Type B pancreatic cell (in vitro differentiated cells): ENCODE measurements at regions not wholly inside any gene's neighbourhood (a gene's known extent, or its start where the extent isn't known, plus 50 kb on each side); places are given as distances from the start of the nearest gene placed in this dataset.

Experiments used
- DNase-seq: peaks from one replicate; pipeline ENCODE4 v3.0.0; 2021; ENCODE audit warnings: mixed read lengths; ENCODE audit not compliant: unreplicated experiment; ENCODE audit errors: extremely low spot score
- H3K27ac Mint-ChIP-seq: 2 replicates; pipeline ENCODE4 v1.8.0; 2021; ENCODE audit warnings: mild to moderate bottlenecking, mixed read lengths
- H3K27me3 Mint-ChIP-seq: 2 replicates; pipeline ENCODE4 v1.8.0; 2021; ENCODE audit warnings: mixed read lengths
- H3K36me3 Mint-ChIP-seq: 2 replicates; pipeline ENCODE4 v1.8.0; 2021; ENCODE audit warnings: mixed read lengths
- H3K4me1 Mint-ChIP-seq: one replicate; pipeline ENCODE4 v1.8.0; 2021; ENCODE audit warnings: mixed read lengths; ENCODE audit not compliant: unreplicated experiment
- H3K4me3 Mint-ChIP-seq: 2 replicates; pipeline ENCODE4 v1.8.0; 2021; ENCODE audit warnings: mild to moderate bottlenecking, mixed read lengths
- H3K9me3 Mint-ChIP-seq: 2 replicates; pipeline ENCODE4 v1.8.0; 2021; ENCODE audit warnings: mixed read lengths
- TF ChIP-seq, protein P1 (sequence below): fragments of 200-600 bp; sonication (generic); conservative IDR thresholded peaks from 2 replicates; pipeline ENCODE4 v1.5.0; 2021; ENCODE audit warnings: antibody characterized with exemption, mild to moderate bottlenecking

DNA sequence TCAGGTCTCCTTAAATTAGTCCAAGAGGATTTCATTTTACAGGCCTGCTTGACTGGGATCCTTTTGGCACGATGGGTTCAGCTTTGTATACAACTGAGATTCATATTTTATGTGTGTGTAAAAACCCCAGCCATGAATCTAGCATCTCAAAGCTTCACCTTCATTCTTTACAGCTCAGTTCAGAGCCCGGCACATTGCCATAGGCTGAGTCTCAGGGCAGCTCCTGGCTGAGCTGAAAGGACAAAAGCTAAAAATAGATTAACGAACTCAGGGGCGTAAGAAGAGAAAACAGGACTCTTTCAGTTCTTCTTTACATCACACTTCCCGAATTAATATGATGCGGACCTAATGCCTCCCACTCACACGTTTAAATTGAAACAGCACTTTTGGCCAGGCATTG lies 262.8 kb upstream of the PBX1 start:
- no peak for DNase-seq
- Mint-ChIP-seq H3K4me1 (no peaks in the 10 kb centered on the region), H3K27me3 (no peaks in the 10 kb centered on the region), H3K4me3 (no peak overlapping the region), H3K27ac (no peak overlapping the region), H3K9me3 (peaks cover 6% of the 10 kb centered on the region), H3K36me3 (no peaks in the 10 kb centered on the region)
- TF ChIP-seq, protein P1, sequence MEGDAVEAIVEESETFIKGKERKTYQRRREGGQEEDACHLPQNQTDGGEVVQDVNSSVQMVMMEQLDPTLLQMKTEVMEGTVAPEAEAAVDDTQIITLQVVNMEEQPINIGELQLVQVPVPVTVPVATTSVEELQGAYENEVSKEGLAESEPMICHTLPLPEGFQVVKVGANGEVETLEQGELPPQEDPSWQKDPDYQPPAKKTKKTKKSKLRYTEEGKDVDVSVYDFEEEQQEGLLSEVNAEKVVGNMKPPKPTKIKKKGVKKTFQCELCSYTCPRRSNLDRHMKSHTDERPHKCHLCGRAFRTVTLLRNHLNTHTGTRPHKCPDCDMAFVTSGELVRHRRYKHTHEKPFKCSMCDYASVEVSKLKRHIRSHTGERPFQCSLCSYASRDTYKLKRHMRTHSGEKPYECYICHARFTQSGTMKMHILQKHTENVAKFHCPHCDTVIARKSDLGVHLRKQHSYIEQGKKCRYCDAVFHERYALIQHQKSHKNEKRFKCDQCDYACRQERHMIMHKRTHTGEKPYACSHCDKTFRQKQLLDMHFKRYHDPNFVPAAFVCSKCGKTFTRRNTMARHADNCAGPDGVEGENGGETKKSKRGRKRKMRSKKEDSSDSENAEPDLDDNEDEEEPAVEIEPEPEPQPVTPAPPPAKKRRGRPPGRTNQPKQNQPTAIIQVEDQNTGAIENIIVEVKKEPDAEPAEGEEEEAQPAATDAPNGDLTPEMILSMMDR = no peak

DNA sequence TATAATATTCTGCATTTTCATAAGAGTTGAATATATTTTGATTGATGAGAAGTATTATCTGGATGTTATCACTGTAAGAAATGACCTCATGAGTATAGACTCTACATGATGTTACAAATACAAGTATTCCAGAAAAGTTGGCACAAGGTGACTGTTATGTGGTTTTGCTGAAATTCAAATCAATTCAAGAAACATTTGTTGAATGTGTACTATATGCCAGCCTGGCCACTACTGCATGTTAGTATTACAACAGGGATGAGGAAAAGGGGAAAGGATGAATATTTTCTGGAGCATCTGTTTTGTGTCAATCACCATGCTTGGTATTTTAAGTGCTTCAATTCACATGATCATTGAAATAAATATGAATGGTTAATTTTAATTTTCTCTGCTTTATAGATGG lies 250.9 kb upstream of the PBX1 start:
- H3K27me3 Mint-ChIP-seq = no peaks in the 10 kb centered on the region
- peaks cover 15% of the 10 kb centered on the region for H3K4me1 Mint-ChIP-seq
- no peak for DNase-seq
- H3K27ac Mint-ChIP-seq = no peak overlapping the region
- TF ChIP-seq, protein P1 = no peak
- no peaks in the 10 kb centered on the region for H3K36me3 Mint-ChIP-seq
- H3K9me3 Mint-ChIP-seq = no peaks in the 10 kb centered on the region
- no peak overlapping the region for H3K4me3 Mint-ChIP-seq

DNA sequence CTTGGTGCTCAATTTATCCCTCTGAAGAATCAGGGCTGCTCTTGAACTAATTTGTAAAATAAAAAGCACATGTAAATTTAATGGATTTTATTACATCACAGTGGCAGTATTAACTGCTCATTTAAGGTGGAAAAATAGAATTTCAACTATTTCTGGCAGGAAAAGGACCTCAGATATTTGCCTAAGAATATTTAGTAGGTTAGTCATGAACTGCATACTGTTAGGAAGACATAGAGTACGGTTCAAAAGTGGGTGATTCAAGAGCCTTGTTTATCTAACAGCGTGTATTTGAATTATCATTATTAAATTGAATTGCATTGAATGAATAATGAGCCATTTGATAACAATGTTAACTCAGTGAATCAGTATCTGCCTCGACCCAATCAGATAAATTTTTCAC lies 248.8 kb upstream of the PBX1 start:
- Mint-ChIP-seq H3K27ac (no peak overlapping the region), H3K9me3 (no peaks in the 10 kb centered on the region), H3K27me3 (no peaks in the 10 kb centered on the region), H3K36me3 (no peaks in the 10 kb centered on the region), H3K4me3 (no peak overlapping the region), H3K4me1 (peaks cover 19% of the 10 kb centered on the region)
- TF ChIP-seq, protein P1 = no peak
- no peak for DNase-seq

DNA sequence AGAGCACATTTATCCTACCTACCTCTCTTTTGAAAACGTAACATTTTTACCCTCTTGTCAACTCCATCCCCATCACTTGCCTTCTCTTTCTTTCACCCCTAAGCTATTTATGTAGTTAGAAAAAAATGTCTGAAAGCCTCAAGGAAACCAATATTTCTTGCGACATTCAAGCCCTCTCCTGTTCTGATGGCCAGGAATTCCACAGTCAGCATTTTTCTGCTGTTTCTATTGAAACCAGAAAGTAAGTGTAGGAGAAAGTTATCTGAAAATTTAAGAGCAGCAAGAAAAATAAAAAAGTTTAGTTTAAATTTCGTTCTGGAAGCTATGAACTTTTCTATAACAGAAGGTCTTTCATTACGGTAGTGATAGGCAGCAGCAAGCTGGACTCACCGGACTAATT lies 247.6 kb upstream of the PBX1 start:
- TF ChIP-seq, protein P1 = no peak
- no peaks in the 10 kb centered on the region for H3K9me3 Mint-ChIP-seq
- no peaks in the 10 kb centered on the region for H3K36me3 Mint-ChIP-seq
- DNase-seq = no peak
- no peaks in the 10 kb centered on the region for H3K27me3 Mint-ChIP-seq
- peaks cover 24% of the 10 kb centered on the region for H3K4me1 Mint-ChIP-seq
- H3K4me3 Mint-ChIP-seq = no peak overlapping the region
- H3K27ac Mint-ChIP-seq = peak overlapping the region; percentile 14

DNA sequence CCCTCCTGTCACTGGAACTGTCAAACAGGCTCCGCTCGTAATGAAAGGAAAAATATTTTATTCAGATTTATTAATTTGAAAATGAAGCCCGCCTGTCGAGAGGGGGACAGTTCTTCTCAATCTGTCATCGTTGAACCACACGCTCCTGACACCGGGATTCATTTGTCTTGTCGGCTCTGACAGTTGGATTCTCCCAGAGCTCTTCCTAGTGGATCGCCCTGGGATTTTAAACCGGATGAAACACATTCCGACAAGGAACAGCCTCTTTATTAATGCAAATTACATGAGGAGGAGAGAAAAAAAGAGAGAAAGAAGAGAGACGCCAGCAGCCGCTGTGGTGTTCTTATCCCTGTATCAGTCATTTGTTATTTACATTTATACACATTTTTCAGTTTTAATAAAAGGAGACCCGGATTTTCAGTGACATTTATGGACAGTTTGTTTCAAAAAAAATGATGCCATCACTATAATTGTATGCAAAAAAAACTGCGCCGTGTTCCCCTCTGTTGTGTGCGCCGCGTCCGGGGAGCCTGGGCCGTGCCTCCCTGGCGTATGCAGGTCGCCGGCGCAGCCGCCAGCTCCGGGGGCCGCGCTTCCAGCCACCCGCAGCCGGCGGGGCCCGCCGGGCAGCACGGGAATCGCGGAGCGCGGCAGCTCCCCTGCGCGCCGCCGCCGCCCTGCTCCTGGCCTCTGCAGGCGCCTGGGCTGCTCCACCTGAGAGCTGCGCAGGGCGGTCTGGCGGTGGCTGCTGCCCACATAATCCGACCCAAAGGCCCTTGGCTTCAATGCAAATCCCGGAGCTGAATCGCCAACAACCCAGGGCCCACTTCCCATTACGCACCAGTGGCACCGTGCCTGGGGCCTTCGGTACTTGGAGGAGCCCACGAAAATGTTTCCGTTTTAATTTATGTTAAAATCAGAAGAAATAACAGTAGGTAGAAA lies 237.9 kb upstream of the PBX1 start:
- TF ChIP-seq, protein P1 = no peak
- H3K27me3 Mint-ChIP-seq = peaks cover 15% of the 10 kb centered on the region
- H3K9me3 Mint-ChIP-seq = no peaks in the 10 kb centered on the region
- H3K36me3 Mint-ChIP-seq = no peaks in the 10 kb centered on the region
- peaks cover 5% of the 10 kb centered on the region for H3K4me1 Mint-ChIP-seq
- DNase-seq = peak; percentile 69
- no peak overlapping the region for H3K27ac Mint-ChIP-seq
- peak overlapping the region; percentile 84 for H3K4me3 Mint-ChIP-seq
